ENCODE measurements at regions not wholly inside any gene's neighbourhood (a gene's known extent, or its start where the extent isn't known, plus 50 kb on each side); places are given as distances from the start of the nearest gene placed in this dataset.

GRCh38 chr6:134741200-134741536 is 208.7 kb downstream of the ALDH8A1 start:
- DNase-seq (ENCODE audit: low spot score) = peak; percentile 30

- peak; percentile 22 for DNase-seq (ENCODE audit: low spot score)
These were observed 209.3 kb downstream of the ALDH8A1 start for GRCh38 chr6:134740473-134741199.

GRCh38 chr6:134740027-134740373 is 209.9 kb downstream of the ALDH8A1 start:
- DNase-seq (ENCODE audit: low spot score) = no peak

- no peak for DNase-seq (ENCODE audit: low spot score)
These were observed 210.4 kb downstream of the ALDH8A1 start for GRCh38 chr6:134739299-134740026.

- DNase-seq (ENCODE audit: low spot score) = no peak
These were observed 211.6 kb downstream of the ALDH8A1 start for GRCh38 chr6:134738211-134738885.

GRCh38 chr6:134735461-134735860 is 214.4 kb downstream of the ALDH8A1 start:
- DNase-seq (ENCODE audit: low spot score) = no peak

- no peak for DNase-seq (ENCODE audit: low spot score)
These were observed 215.5 kb downstream of the ALDH8A1 start for GRCh38 chr6:134734312-134734869.

- no peak for DNase-seq (ENCODE audit: low spot score)
These were observed 216.1 kb downstream of the ALDH8A1 start for GRCh38 chr6:134733801-134734200.

- no peak for DNase-seq (ENCODE audit: low spot score)
These were observed 217.1 kb downstream of the ALDH8A1 start for GRCh38 chr6:134732763-134733162.

GRCh38 chr6:134731615-134732014 is 218.3 kb downstream of the ALDH8A1 start:
- DNase-seq (ENCODE audit: low spot score) = no peak

GRCh38 chr6:134730013-134730412 is 219.9 kb downstream of the ALDH8A1 start:
- DNase-seq (ENCODE audit: low spot score) = no peak

GRCh38 chr6:134729561-134729960 is 220.3 kb downstream of the ALDH8A1 start:
- no peak for DNase-seq (ENCODE audit: low spot score)

GRCh38 chr6:134727081-134727480 is 222.8 kb downstream of the ALDH8A1 start:
- DNase-seq (ENCODE audit: low spot score) = no peak

GRCh38 chr6:134725590-134725989 is 224.3 kb downstream of the ALDH8A1 start:
- no peak for DNase-seq (ENCODE audit: low spot score)

GRCh38 chr6:134724771-134725340 is 225.0 kb downstream of the ALDH8A1 start:
- peak; percentile 76 for DNase-seq (ENCODE audit: low spot score)

- peak; percentile 52 for DNase-seq (ENCODE audit: low spot score)
These were observed 226.6 kb downstream of the ALDH8A1 start for GRCh38 chr6:134723081-134723871.

GRCh38 chr6:134722200-134722870 is 227.6 kb downstream of the ALDH8A1 start:
- no peak for DNase-seq (ENCODE audit: low spot score)

GRCh38 chr6:134721060-134721405 is 228.9 kb downstream of the ALDH8A1 start:
- no peak for DNase-seq (ENCODE audit: low spot score)

GRCh38 chr6:134720353-134721059 is 229.4 kb downstream of the ALDH8A1 start:
- no peak for DNase-seq (ENCODE audit: low spot score)

- no peak for DNase-seq (ENCODE audit: low spot score)
These were observed 230.0 kb downstream of the ALDH8A1 start for GRCh38 chr6:134719911-134720310.

Data from HT-29 (cell line).